ENCODE measurements at regions not wholly inside any gene's neighbourhood (a gene's known extent, or its start where the extent isn't known, plus 50 kb on each side); places are given as distances from the start of the nearest gene placed in this dataset.

DNA sequence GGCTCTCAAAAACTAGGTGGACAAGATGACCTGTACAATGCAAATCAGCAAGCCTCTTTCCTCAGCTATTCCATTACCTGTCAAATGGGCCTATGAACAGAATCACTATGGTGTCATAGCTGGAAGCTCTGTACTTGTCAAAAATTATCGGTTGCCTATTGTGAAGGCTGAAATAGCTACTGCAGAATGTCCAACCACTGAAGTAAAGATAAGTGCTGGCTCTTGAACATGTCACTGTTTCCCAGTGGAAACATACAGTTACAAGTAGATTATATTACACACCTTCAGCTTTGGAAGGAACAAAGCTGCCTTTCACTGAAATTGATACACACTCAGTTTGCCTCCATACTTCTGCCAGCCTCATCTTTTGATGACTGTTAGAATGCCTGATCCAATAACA is 55.5 kb upstream of the PCDH9 start (continued):
- TF ChIP-seq, protein P1, sequence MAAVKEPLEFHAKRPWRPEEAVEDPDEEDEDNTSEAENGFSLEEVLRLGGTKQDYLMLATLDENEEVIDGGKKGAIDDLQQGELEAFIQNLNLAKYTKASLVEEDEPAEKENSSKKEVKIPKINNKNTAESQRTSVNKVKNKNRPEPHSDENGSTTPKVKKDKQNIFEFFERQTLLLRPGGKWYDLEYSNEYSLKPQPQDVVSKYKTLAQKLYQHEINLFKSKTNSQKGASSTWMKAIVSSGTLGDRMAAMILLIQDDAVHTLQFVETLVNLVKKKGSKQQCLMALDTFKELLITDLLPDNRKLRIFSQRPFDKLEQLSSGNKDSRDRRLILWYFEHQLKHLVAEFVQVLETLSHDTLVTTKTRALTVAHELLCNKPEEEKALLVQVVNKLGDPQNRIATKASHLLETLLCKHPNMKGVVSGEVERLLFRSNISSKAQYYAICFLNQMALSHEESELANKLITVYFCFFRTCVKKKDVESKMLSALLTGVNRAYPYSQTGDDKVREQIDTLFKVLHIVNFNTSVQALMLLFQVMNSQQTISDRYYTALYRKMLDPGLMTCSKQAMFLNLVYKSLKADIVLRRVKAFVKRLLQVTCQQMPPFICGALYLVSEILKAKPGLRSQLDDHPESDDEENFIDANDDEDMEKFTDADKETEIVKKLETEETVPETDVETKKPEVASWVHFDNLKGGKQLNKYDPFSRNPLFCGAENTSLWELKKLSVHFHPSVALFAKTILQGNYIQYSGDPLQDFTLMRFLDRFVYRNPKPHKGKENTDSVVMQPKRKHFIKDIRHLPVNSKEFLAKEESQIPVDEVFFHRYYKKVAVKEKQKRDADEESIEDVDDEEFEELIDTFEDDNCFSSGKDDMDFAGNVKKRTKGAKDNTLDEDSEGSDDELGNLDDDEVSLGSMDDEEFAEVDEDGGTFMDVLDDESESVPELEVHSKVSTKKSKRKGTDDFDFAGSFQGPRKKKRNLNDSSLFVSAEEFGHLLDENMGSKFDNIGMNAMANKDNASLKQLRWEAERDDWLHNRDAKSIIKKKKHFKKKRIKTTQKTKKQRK (IDR thresholded peaks at IDR 0.05; ENCODE audit: borderline replicate concordance, low read depth, low read length): no peak
- TF ChIP-seq, protein P2, sequence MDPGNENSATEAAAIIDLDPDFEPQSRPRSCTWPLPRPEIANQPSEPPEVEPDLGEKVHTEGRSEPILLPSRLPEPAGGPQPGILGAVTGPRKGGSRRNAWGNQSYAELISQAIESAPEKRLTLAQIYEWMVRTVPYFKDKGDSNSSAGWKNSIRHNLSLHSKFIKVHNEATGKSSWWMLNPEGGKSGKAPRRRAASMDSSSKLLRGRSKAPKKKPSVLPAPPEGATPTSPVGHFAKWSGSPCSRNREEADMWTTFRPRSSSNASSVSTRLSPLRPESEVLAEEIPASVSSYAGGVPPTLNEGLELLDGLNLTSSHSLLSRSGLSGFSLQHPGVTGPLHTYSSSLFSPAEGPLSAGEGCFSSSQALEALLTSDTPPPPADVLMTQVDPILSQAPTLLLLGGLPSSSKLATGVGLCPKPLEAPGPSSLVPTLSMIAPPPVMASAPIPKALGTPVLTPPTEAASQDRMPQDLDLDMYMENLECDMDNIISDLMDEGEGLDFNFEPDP (CRISPR knock-in tag; IDR thresholded peaks at IDR 0.05): no peak
- TF ChIP-seq GABPB1 (CRISPR knock-in tag; IDR thresholded peaks at IDR 0.05) (no peak), ZNF212 (CRISPR knock-in tag; IDR thresholded peaks at IDR 0.05) (no peak), FOXJ3 (CRISPR knock-in tag; IDR thresholded peaks at IDR 0.05) (no peak), ASH1L (IDR thresholded peaks at IDR 0.05; ENCODE audit: borderline replicate concordance, low read depth, partially characterized antibody) (no peak)

DNA sequence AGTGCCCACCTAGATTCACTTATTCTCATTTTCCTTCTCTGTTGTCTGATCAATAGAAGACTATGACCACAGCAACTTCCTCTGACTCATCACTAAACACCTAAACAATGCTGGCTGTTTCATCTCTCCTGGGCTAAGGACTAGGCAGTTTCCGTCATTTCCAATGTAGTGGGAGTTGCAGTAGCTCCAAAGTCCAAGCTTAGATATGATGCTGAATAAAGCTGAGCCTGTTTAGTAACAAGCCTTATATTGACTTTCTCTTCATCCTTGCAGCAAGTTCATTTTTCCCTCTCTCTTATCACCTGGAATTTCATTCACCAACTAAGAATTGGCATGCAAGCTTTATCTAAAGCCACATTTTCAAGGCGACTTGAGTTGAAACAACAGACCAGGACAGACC is 53.5 kb upstream of the PCDH9 start:
- no peak overlapping the region for H3K4me2 ChIP-seq (ENCODE audit: insufficient read depth, low read length)
- no peaks in the 10 kb centered on the region for H3K9me3 ChIP-seq (replicated peaks; ENCODE audit: control insufficient read depth, insufficient read depth, low read depth, low read length)
- H3K79me2 ChIP-seq (ENCODE audit: control insufficient read depth, insufficient read depth, low read length): no peaks in the 10 kb centered on the region
- FAIRE-seq (no peak), DNase-seq (ENCODE audit: extremely low read depth in 1 of 4, low spot score in 3 of 4) (no peak), ATAC-seq (no peak)
- ChIA-PET POLR2A (no interaction called here), CTCF (ENCODE audit: low intra/inter-chr PET ratio) (no interaction called here)
- no peaks in the 10 kb centered on the region for H3K9me1 ChIP-seq (ENCODE audit: control insufficient read depth, insufficient read depth, low read length)
- 0% methylated on average over 2 of the region's 2 CpGs for WGBS (ENCODE audit: insufficient coverage, low coverage, missing lambda C conversion rate)
- H3K9ac ChIP-seq (ENCODE audit: insufficient read depth in 1 of 2, low read depth in 2 of 2, low read length in 2 of 2): no peak overlapping the region
- in situ Hi-C loops (cut with MboI) (no loop called here), intact Hi-C loops (cut with micrococcal nuclease) (no loop called here)
- H3K36me3 ChIP-seq (ENCODE audit: control insufficient read depth, insufficient read depth, low read length): no peaks in the 10 kb centered on the region
- no TSS peak for BruUV-seq (replicated peaks)
- H3K27ac ChIP-seq (ENCODE audit: extremely low read depth, low read depth, low read length): no peak overlapping the region
- no peaks in the 10 kb centered on the region for H4K20me1 ChIP-seq (replicated peaks; ENCODE audit: control insufficient read depth, insufficient read depth, low read length)
- no peaks in the 10 kb centered on the region for H3K27me3 ChIP-seq (ENCODE audit: control insufficient read depth in 2 of 2, insufficient read depth in 2 of 2, low read length in 2 of 2)
- no peaks in the 10 kb centered on the region for H3K4me1 ChIP-seq (replicated peaks in 1 of 2; ENCODE audit: control insufficient read depth in 2 of 2, insufficient read depth in 2 of 2, low read length in 2 of 2)
- H2AFZ ChIP-seq (ENCODE audit: low read depth, low read length): no peak overlapping the region
- TF ChIP-seq RBBP5 (IDR thresholded peaks at IDR 0.05; ENCODE audit: borderline replicate concordance, insufficient read depth, low read length, poor library complexity, severe bottlenecking) (no peak), IFI16 (CRISPR knock-in tag; IDR thresholded peaks at IDR 0.05) (no peak), RBM14 (IDR thresholded peaks at IDR 0.05; ENCODE audit: borderline replicate concordance, insufficient read depth, low read depth, low read length) (no peak), GABPB2 (CRISPR knock-in tag; conservative IDR thresholded peaks at IDR 0.05) (no peak), ARID1B (IDR thresholded peaks at IDR 0.05) (no peak)
- no peak overlapping the region for H3K4me3 ChIP-seq

Measured in K562 (cell line).